Neural cell (in vitro differentiated cells): ENCODE measurements at regions not wholly inside any gene's neighbourhood (a gene's known extent, or its start where the extent isn't known, plus 50 kb on each side); places are given as distances from the start of the nearest gene placed in this dataset.

Experiments used
- MXI1 ChIP-seq: fragments of 450-650 bp; conservative IDR thresholded peaks from 2 replicates; pipeline ENCODE4 v1.6.1; 2014; ENCODE audit warnings: antibody characterized with exemption, mild to moderate bottlenecking; ENCODE audit not compliant: poor library complexity, severe bottlenecking
- TF ChIP-seq, protein P1 (sequence below): IDR thresholded peaks from 2 replicates; pipeline ENCODE4 v1.6.1; 2012; ENCODE audit warnings: borderline replicate concordance
- TF ChIP-seq, protein P2 (sequence below): fragments of 450-650 bp; IDR thresholded peaks from 2 replicates; pipeline ENCODE4 v1.5.1; 2014; ENCODE audit warnings: antibody characterized with exemption, mild to moderate bottlenecking, moderate library complexity; ENCODE audit not compliant: poor library complexity, severe bottlenecking

- TF ChIP-seq, protein P1, sequence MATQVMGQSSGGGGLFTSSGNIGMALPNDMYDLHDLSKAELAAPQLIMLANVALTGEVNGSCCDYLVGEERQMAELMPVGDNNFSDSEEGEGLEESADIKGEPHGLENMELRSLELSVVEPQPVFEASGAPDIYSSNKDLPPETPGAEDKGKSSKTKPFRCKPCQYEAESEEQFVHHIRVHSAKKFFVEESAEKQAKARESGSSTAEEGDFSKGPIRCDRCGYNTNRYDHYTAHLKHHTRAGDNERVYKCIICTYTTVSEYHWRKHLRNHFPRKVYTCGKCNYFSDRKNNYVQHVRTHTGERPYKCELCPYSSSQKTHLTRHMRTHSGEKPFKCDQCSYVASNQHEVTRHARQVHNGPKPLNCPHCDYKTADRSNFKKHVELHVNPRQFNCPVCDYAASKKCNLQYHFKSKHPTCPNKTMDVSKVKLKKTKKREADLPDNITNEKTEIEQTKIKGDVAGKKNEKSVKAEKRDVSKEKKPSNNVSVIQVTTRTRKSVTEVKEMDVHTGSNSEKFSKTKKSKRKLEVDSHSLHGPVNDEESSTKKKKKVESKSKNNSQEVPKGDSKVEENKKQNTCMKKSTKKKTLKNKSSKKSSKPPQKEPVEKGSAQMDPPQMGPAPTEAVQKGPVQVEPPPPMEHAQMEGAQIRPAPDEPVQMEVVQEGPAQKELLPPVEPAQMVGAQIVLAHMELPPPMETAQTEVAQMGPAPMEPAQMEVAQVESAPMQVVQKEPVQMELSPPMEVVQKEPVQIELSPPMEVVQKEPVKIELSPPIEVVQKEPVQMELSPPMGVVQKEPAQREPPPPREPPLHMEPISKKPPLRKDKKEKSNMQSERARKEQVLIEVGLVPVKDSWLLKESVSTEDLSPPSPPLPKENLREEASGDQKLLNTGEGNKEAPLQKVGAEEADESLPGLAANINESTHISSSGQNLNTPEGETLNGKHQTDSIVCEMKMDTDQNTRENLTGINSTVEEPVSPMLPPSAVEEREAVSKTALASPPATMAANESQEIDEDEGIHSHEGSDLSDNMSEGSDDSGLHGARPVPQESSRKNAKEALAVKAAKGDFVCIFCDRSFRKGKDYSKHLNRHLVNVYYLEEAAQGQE, result no peak
- TF ChIP-seq, protein P2, sequence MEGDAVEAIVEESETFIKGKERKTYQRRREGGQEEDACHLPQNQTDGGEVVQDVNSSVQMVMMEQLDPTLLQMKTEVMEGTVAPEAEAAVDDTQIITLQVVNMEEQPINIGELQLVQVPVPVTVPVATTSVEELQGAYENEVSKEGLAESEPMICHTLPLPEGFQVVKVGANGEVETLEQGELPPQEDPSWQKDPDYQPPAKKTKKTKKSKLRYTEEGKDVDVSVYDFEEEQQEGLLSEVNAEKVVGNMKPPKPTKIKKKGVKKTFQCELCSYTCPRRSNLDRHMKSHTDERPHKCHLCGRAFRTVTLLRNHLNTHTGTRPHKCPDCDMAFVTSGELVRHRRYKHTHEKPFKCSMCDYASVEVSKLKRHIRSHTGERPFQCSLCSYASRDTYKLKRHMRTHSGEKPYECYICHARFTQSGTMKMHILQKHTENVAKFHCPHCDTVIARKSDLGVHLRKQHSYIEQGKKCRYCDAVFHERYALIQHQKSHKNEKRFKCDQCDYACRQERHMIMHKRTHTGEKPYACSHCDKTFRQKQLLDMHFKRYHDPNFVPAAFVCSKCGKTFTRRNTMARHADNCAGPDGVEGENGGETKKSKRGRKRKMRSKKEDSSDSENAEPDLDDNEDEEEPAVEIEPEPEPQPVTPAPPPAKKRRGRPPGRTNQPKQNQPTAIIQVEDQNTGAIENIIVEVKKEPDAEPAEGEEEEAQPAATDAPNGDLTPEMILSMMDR, result no peak
- TF ChIP-seq MXI1, result no peak
Measured at GRCh38 chr13:90156390-90156789, 1191.1 kb upstream of the MIR17HG start.
